ENCODE measurements at regions not wholly inside any gene's neighbourhood (a gene's known extent, or its start where the extent isn't known, plus 50 kb on each side); places are given as distances from the start of the nearest gene placed in this dataset.

DNA sequence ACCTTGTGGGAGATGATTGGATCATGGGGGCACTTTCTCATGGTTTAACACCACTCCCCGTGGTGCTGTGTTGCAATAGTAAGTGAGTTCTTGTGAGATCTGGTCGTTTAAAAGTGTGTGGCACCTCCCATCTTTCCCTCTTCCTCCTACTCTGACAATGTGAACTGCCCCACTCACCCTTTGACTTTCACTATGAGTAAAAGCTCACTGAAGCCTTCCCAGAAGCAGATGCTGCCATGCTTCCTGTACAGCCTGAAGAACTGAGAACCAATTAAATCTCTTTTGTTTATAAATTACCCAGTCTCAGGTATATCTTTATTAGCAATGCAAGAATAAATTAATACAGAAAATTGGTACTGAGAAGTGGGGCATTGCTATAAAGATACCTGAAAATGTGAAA is 509.6 kb upstream of the CT83 start:
- no peaks in the 10 kb centered on the region for H3K4me1 ChIP-seq
- H3K9me3 ChIP-seq: peaks cover 0 to 9% (median 0%) of the 10 kb centered on the region in 4 donors
- no peaks in the 10 kb centered on the region for H3K27me3 ChIP-seq
- H3K4me3 ChIP-seq: no peak overlapping the region
- intact Hi-C loops (cut with DNase I; ENCODE audit: low total_unique reads): no loop called here
- no peaks in the 10 kb centered on the region for H3K36me3 ChIP-seq
- H3K27ac ChIP-seq: no peak overlapping the region
- no peak for TF ChIP-seq POLR2AphosphoS5 (IDR thresholded peaks at IDR 0.05)
- no peak for TF ChIP-seq POLR2A (IDR thresholded peaks at IDR 0.05)
- TF ChIP-seq, protein P1, sequence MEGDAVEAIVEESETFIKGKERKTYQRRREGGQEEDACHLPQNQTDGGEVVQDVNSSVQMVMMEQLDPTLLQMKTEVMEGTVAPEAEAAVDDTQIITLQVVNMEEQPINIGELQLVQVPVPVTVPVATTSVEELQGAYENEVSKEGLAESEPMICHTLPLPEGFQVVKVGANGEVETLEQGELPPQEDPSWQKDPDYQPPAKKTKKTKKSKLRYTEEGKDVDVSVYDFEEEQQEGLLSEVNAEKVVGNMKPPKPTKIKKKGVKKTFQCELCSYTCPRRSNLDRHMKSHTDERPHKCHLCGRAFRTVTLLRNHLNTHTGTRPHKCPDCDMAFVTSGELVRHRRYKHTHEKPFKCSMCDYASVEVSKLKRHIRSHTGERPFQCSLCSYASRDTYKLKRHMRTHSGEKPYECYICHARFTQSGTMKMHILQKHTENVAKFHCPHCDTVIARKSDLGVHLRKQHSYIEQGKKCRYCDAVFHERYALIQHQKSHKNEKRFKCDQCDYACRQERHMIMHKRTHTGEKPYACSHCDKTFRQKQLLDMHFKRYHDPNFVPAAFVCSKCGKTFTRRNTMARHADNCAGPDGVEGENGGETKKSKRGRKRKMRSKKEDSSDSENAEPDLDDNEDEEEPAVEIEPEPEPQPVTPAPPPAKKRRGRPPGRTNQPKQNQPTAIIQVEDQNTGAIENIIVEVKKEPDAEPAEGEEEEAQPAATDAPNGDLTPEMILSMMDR (IDR thresholded peaks at IDR 0.05): no peak
- TF ChIP-seq EP300 (IDR thresholded peaks at IDR 0.05): no peak
- WGBS, 5 donors: 34 to 64% (median 54%) methylated on average over 2 of the region's 2 CpGs
- DNase-seq: no peak

- Histone ChIP-seq H3K4me3 (no peak overlapping the region), H3K27me3 (no peaks in the 10 kb centered on the region), H3K27ac (no peak overlapping the region), H3K4me1 (no peaks in the 10 kb centered on the region), H3K9me3 (no peaks in the 10 kb centered on the region), H3K36me3 (no peaks in the 10 kb centered on the region)
- WGBS, 5 donors: 12 to 25% (median 22%) methylated on average over 3 to 7 of the region's 7 CpGs
- no peak for TF ChIP-seq POLR2AphosphoS5 (IDR thresholded peaks at IDR 0.05)
- TF ChIP-seq POLR2A (IDR thresholded peaks at IDR 0.05): no peak
- TF ChIP-seq, protein P1 (IDR thresholded peaks at IDR 0.05): no peak
- no peak for TF ChIP-seq EP300 (IDR thresholded peaks at IDR 0.05)
- intact Hi-C loops (cut with DNase I; ENCODE audit: low total_unique reads): no loop called here
- peak in 1 of 2 donors; percentile 26 for DNase-seq
Observed at GRCh38 chrX:116961872-116962582, 499.3 kb upstream of the CT83 start.

DNA sequence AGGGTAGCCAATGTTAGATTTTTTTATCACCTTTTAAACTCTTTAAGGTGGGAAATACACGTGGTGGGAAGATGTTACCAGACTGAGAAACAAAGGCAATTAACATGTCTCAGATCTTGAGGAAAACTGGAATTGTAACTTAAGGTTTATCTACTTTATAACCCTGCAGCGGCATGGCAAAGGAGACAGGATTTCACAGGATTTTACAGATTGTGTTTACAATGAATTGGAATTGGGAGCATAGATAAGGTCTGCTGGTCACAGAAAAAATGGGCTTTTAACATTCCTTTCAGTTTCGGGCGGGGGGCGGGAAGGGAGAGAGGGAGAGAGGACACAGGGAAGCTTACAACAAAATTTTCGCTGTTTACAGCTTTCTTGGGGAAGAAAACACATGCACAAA is 467.5 kb upstream of the CT83 start:
- DNase-seq: no peak
- no peaks in the 10 kb centered on the region for H3K27me3 ChIP-seq
- WGBS, 5 donors: 13 to 40% (median 31%) methylated on average over 4 to 6 of the region's 6 CpGs
- intact Hi-C loops (cut with DNase I; ENCODE audit: low total_unique reads): no loop called here
- no peaks in the 10 kb centered on the region for H3K9me3 ChIP-seq
- H3K4me1 ChIP-seq: no peaks in the 10 kb centered on the region
- H3K4me3 ChIP-seq: no peak overlapping the region
- no peak overlapping the region for H3K27ac ChIP-seq
- no peaks in the 10 kb centered on the region for H3K36me3 ChIP-seq
- no peak for TF ChIP-seq POLR2A (IDR thresholded peaks at IDR 0.05)
- TF ChIP-seq, protein P1 (IDR thresholded peaks at IDR 0.05): no peak

DNA sequence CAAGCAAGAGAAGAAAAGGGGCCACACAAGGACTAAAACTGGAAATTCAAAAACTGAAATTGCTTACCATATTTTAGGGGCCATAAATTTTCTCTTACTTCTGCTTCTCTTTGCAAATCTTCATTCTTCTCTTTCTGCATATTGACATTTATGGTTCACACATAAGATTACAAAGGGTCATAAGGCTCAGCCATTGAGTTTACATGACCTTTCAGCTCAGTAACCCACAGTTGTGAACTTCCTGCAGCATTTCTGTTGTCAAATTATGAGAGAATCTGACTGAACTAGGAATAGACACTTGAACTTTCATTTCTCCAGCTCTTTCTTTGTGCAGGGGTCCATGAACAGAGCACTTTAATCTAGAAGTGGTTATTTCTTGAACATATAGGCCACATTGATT is 434.8 kb upstream of the CT83 start:
- Histone ChIP-seq H3K27me3 (no peaks in the 10 kb centered on the region), H3K4me3 (no peak overlapping the region), H3K9me3 (peaks cover 0 to 15% (median 5%) of the 10 kb centered on the region in 4 donors), H3K4me1 (no peaks in the 10 kb centered on the region), H3K36me3 (no peaks in the 10 kb centered on the region), H3K27ac (no peak overlapping the region)
- intact Hi-C loops (cut with DNase I; ENCODE audit: low total_unique reads): no loop called here
- no peak for DNase-seq
- TF ChIP-seq EP300 (IDR thresholded peaks at IDR 0.05) (no peak), POLR2A (IDR thresholded peaks at IDR 0.05) (no peak), POLR2AphosphoS5 (IDR thresholded peaks at IDR 0.05) (no peak)
- TF ChIP-seq, protein P1 (IDR thresholded peaks at IDR 0.05): no peak

Measured in stomach (tissue), 8 donors.